ENCODE measurements at regions not wholly inside any gene's neighbourhood (a gene's known extent, or its start where the extent isn't known, plus 50 kb on each side); places are given as distances from the start of the nearest gene placed in this dataset.

- H3K27ac ChIP-seq (ENCODE audit: low read depth in 1 of 2, low read length in 1 of 2): no peak overlapping the region
- H3K27me3 ChIP-seq (ENCODE audit: control insufficient read depth in 3 of 3, insufficient read depth in 3 of 3, low read length in 2 of 3): no peaks in the 10 kb centered on the region
- peaks cover 0 to 2% (median 0%) of the 10 kb centered on the region in 4 donors for H3K9me3 ChIP-seq (ENCODE audit: control insufficient read depth in 4 of 4, insufficient read depth in 3 of 4, low read length in 3 of 4)
- H3K4me1 ChIP-seq (ENCODE audit: control insufficient read depth in 5 of 5, insufficient read depth in 5 of 5, low read length in 5 of 5): peaks cover 0 to 5% (median 0%) of the 10 kb centered on the region in 5 donors
- 70 to 72% methylated on average over 3 of the region's 3 CpGs for WGBS, 2 donors
- DNase-seq: no peak
- no peaks in the 10 kb centered on the region for H3K36me3 ChIP-seq (ENCODE audit: control insufficient read depth in 4 of 4, insufficient read depth in 4 of 4, low read length in 4 of 4)
- no peak for ATAC-seq (ENCODE audit: insufficient read depth, low FRiP score)
- no peak for TF ChIP-seq CTCF (IDR thresholded peaks at IDR 0.05; ENCODE audit: control extremely low read depth, extremely low read depth)
- H3K4me3 ChIP-seq: no peak overlapping the region
- H3K9ac ChIP-seq (ENCODE audit: insufficient read depth in 1 of 2, low read length in 2 of 2): no peak overlapping the region
These were observed 450.0 kb downstream of the NSUN3 start for GRCh38 chr3:94512876-94513275.

GRCh38 chr3:94513600-94513999 is 450.7 kb downstream of the NSUN3 start:
- H3K4me1 ChIP-seq (ENCODE audit: control insufficient read depth in 5 of 5, insufficient read depth in 5 of 5, low read length in 5 of 5): peaks cover 0 to 5% (median 0%) of the 10 kb centered on the region in 5 donors
- no peak overlapping the region for H3K4me3 ChIP-seq
- 74 to 86% methylated on average over 2 of the region's 2 CpGs for WGBS, 2 donors
- no peak overlapping the region for H3K9ac ChIP-seq (ENCODE audit: insufficient read depth in 1 of 2, low read length in 2 of 2)
- H3K27ac ChIP-seq (ENCODE audit: low read depth in 1 of 2, low read length in 1 of 2): no peak overlapping the region
- no peaks in the 10 kb centered on the region for H3K27me3 ChIP-seq (ENCODE audit: control insufficient read depth in 3 of 3, insufficient read depth in 3 of 3, low read length in 2 of 3)
- TF ChIP-seq CTCF (IDR thresholded peaks at IDR 0.05; ENCODE audit: control extremely low read depth, extremely low read depth): no peak
- DNase-seq: no peak
- ATAC-seq (ENCODE audit: insufficient read depth, low FRiP score): no peak
- H3K9me3 ChIP-seq (ENCODE audit: control insufficient read depth in 4 of 4, insufficient read depth in 3 of 4, low read length in 3 of 4): peaks cover 0 to 2% (median 0%) of the 10 kb centered on the region in 4 donors
- H3K36me3 ChIP-seq (ENCODE audit: control insufficient read depth in 4 of 4, insufficient read depth in 4 of 4, low read length in 4 of 4): no peaks in the 10 kb centered on the region

- no peaks in the 10 kb centered on the region for H3K9me3 ChIP-seq (ENCODE audit: control insufficient read depth in 4 of 4, insufficient read depth in 3 of 4, low read length in 3 of 4)
- no peak overlapping the region for H3K27ac ChIP-seq (ENCODE audit: low read depth in 1 of 2, low read length in 1 of 2)
- H3K9ac ChIP-seq (ENCODE audit: insufficient read depth in 1 of 2, low read length in 2 of 2): no peak overlapping the region
- no peak overlapping the region for H3K4me3 ChIP-seq
- ATAC-seq (ENCODE audit: insufficient read depth, low FRiP score) (no peak), DNase-seq (peak in 2 of 3 donors; percentile 26 to 30)
- WGBS, 2 donors: 47 to 50% methylated on average over 2 of the region's 2 CpGs
- TF ChIP-seq CTCF (IDR thresholded peaks at IDR 0.05; ENCODE audit: control extremely low read depth, extremely low read depth): no peak
- H3K36me3 ChIP-seq (ENCODE audit: control insufficient read depth in 4 of 4, insufficient read depth in 4 of 4, low read length in 4 of 4): no peaks in the 10 kb centered on the region
- no peaks in the 10 kb centered on the region for H3K27me3 ChIP-seq (ENCODE audit: control insufficient read depth in 3 of 3, insufficient read depth in 3 of 3, low read length in 2 of 3)
- H3K4me1 ChIP-seq (ENCODE audit: control insufficient read depth in 5 of 5, insufficient read depth in 5 of 5, low read length in 5 of 5): peaks cover 0 to 5% (median 0%) of the 10 kb centered on the region in 5 donors
These were observed 453.1 kb downstream of the NSUN3 start for GRCh38 chr3:94515983-94516382.

GRCh38 chr3:94520364-94520763 is 457.5 kb downstream of the NSUN3 start:
- H3K9me3 ChIP-seq (ENCODE audit: control insufficient read depth in 4 of 4, insufficient read depth in 3 of 4, low read length in 3 of 4): no peaks in the 10 kb centered on the region
- no peak for TF ChIP-seq CTCF (IDR thresholded peaks at IDR 0.05; ENCODE audit: control extremely low read depth, extremely low read depth)
- no peak overlapping the region for H3K9ac ChIP-seq (ENCODE audit: insufficient read depth in 1 of 2, low read length in 2 of 2)
- H3K4me1 ChIP-seq (ENCODE audit: control insufficient read depth in 5 of 5, insufficient read depth in 5 of 5, low read length in 5 of 5): peaks cover 0 to 21% (median 9%) of the 10 kb centered on the region in 5 donors
- DNase-seq (no peak), ATAC-seq (ENCODE audit: insufficient read depth, low FRiP score) (no peak)
- no peak overlapping the region for H3K4me3 ChIP-seq
- no peaks in the 10 kb centered on the region for H3K36me3 ChIP-seq (ENCODE audit: control insufficient read depth in 4 of 4, insufficient read depth in 4 of 4, low read length in 4 of 4)
- H3K27ac ChIP-seq (ENCODE audit: low read depth in 1 of 2, low read length in 1 of 2): no peak overlapping the region
- WGBS, 2 donors: 87 to 91% methylated on average over 1 of the region's 1 CpG
- no peaks in the 10 kb centered on the region for H3K27me3 ChIP-seq (ENCODE audit: control insufficient read depth in 3 of 3, insufficient read depth in 3 of 3, low read length in 2 of 3)
